ACHN (cell line): ENCODE measurements at regions not wholly inside any gene's neighbourhood (a gene's known extent, or its start where the extent isn't known, plus 50 kb on each side); places are given as distances from the start of the nearest gene placed in this dataset.

ENCODE experiments used
- DNase-seq: peaks from one replicate; pipeline ENCODE4 v3.0.0-alpha.2; 2015
- in situ Hi-C: cut with HindIII; loops from 2 replicates; pipeline ENCODE4 v1.10.0; 2017; ENCODE audit warnings: low sequenced_read_pairs, low pct_ligation_motif_present, low pct_unique_long_range_greater_than_20kb

- in situ Hi-C loops: no loop called here
- no peak for DNase-seq
Observed at GRCh38 chr3:64940596-64941348, 253.0 kb upstream of the ADAMTS9 start.

- in situ Hi-C loops: no loop called here
- no peak for DNase-seq
Observed at GRCh38 chr3:64939747-64940450, 252.1 kb upstream of the ADAMTS9 start.

GRCh38 chr3:64939309-64939708 lies 251.5 kb upstream of the ADAMTS9 start:
- in situ Hi-C loops: no loop called here

GRCh38 chr3:64936556-64936955 lies 248.8 kb upstream of the ADAMTS9 start:
- peak; percentile 1 for DNase-seq
- in situ Hi-C loops: no loop called here

More at GRCh38 chr3:64939309-64939708, 251.5 kb upstream of the ADAMTS9 start:
- DNase-seq: no peak

- no peak for DNase-seq
- in situ Hi-C loops: no loop called here
Observed at GRCh38 chr3:64935971-64936370, 248.2 kb upstream of the ADAMTS9 start.

GRCh38 chr3:64932666-64933342 lies 245.0 kb upstream of the ADAMTS9 start:
- no peak for DNase-seq
- in situ Hi-C loops: no loop called here

GRCh38 chr3:64932016-64932518 lies 244.3 kb upstream of the ADAMTS9 start:
- in situ Hi-C loops: no loop called here
- DNase-seq: no peak

GRCh38 chr3:64930891-64931290 lies 243.1 kb upstream of the ADAMTS9 start:
- in situ Hi-C loops: no loop called here
- no peak for DNase-seq

GRCh38 chr3:64928683-64929082 lies 240.9 kb upstream of the ADAMTS9 start:
- in situ Hi-C loops: no loop called here
- DNase-seq: no peak

- in situ Hi-C loops: no loop called here
Observed at GRCh38 chr3:64927689-64928088, 239.9 kb upstream of the ADAMTS9 start.

GRCh38 chr3:64925575-64925974 lies 237.8 kb upstream of the ADAMTS9 start:
- DNase-seq: no peak
- in situ Hi-C loops: no loop called here

More at GRCh38 chr3:64927689-64928088, 239.9 kb upstream of the ADAMTS9 start:
- no peak for DNase-seq

- in situ Hi-C loops: no loop called here
- no peak for DNase-seq
Observed at GRCh38 chr3:64924961-64925360, 237.2 kb upstream of the ADAMTS9 start.

- DNase-seq: no peak
- in situ Hi-C loops: no loop called here
Observed at GRCh38 chr3:64922213-64922612, 234.4 kb upstream of the ADAMTS9 start.

GRCh38 chr3:64921281-64922065 lies 233.7 kb upstream of the ADAMTS9 start:
- no peak for DNase-seq
- in situ Hi-C loops: no loop called here

- no peak for DNase-seq
- in situ Hi-C loops: no loop called here
Observed at GRCh38 chr3:64919934-64920333, 232.1 kb upstream of the ADAMTS9 start.

GRCh38 chr3:64918989-64919388 lies 231.2 kb upstream of the ADAMTS9 start:
- no peak for DNase-seq
- in situ Hi-C loops: no loop called here

GRCh38 chr3:64917914-64918453 lies 230.2 kb upstream of the ADAMTS9 start:
- in situ Hi-C loops: no loop called here
- DNase-seq: no peak

GRCh38 chr3:64916937-64917336 lies 229.1 kb upstream of the ADAMTS9 start:
- in situ Hi-C loops: no loop called here
- DNase-seq: no peak
